Stomach (tissue), 4 donors: ENCODE measurements at regions not wholly inside any gene's neighbourhood (a gene's known extent, or its start where the extent isn't known, plus 50 kb on each side); places are given as distances from the start of the nearest gene placed in this dataset.

Experiments
- EP300 ChIP-seq: sonication (generic); formaldehyde crosslinking; IDR thresholded peaks from one replicate; pipeline ENCODE4 v1.6.1; 2017; ENCODE audit warnings: antibody characterized with exemption
- POLR2A ChIP-seq, 4 donors: fragments of 450-650 bp; IDR thresholded peaks; one replicate each; pipeline ENCODE4 v1.6.1; 2016; ENCODE audit warnings: antibody characterized with exemption in 4 of 4, control low read depth in 2 of 4, mild to moderate bottlenecking in 1 of 4, moderate library complexity in 1 of 4
- POLR2AphosphoS5 ChIP-seq, 3 donors: sonication (generic); formaldehyde crosslinking; IDR thresholded peaks; one replicate each; pipeline ENCODE4 v1.6.1; 2016; ENCODE audit warnings: antibody characterized with exemption in 3 of 3
- TF ChIP-seq, protein P1 (sequence below), 7 experiments: fragments of 450-650 bp in 4 of 7; fragments of 200-600 bp in 3 of 7; sonication (generic) in 3 of 7; IDR thresholded peaks; one replicate each; pipeline ENCODE4 v1.5.1; 2016 to 2019; ENCODE audit warnings: antibody characterized with exemption in 7 of 7, control low read depth in 2 of 7, mild to moderate bottlenecking in 1 of 7

DNA sequence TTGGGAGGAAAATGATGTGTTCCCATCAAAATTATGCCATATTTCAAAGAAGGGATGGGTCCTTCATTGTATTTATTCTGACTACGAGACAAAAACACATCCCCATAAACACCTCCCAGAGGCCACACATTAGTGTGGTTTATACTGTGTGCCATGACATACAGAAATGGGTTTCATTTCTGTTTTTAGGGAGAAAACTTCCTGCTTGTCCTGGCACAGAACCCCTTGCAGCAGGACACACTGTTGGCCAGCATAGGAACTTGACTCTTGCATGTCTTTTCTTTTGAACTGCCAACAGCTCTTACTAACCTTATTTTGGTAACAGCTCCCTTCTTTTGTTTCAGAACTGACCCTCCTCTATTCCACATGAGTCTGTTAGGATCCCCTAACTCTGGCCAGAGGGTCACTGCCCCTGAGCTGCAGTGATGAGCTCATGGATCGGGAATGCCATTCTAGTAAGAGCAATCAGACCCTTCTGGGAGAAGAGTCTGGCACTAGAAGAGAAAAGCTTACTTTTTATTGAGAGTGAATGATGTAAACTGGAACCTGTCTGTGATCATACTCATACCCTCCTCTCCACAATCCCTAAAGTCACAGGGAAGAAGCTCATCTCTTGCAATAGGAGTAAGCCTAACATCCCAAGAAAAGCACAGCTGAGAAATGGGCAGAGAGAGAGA lies 86.4 kb downstream of the SMIM20 start:
- TF ChIP-seq POLR2A (IDR thresholded peaks at IDR 0.05) (no peak), EP300 (no peak), POLR2AphosphoS5 (IDR thresholded peaks at IDR 0.05) (no peak)
- TF ChIP-seq, protein P1, sequence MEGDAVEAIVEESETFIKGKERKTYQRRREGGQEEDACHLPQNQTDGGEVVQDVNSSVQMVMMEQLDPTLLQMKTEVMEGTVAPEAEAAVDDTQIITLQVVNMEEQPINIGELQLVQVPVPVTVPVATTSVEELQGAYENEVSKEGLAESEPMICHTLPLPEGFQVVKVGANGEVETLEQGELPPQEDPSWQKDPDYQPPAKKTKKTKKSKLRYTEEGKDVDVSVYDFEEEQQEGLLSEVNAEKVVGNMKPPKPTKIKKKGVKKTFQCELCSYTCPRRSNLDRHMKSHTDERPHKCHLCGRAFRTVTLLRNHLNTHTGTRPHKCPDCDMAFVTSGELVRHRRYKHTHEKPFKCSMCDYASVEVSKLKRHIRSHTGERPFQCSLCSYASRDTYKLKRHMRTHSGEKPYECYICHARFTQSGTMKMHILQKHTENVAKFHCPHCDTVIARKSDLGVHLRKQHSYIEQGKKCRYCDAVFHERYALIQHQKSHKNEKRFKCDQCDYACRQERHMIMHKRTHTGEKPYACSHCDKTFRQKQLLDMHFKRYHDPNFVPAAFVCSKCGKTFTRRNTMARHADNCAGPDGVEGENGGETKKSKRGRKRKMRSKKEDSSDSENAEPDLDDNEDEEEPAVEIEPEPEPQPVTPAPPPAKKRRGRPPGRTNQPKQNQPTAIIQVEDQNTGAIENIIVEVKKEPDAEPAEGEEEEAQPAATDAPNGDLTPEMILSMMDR (IDR thresholded peaks at IDR 0.05) = no peak
